Fibroblast of pulmonary artery (primary cell): ENCODE measurements at regions not wholly inside any gene's neighbourhood (a gene's known extent, or its start where the extent isn't known, plus 50 kb on each side); places are given as distances from the start of the nearest gene placed in this dataset.
A peak's percentile ranks its signal among the peaks of the same experiment; 100 is the strongest.

Source experiments
- DNase-seq: peaks from one replicate; pipeline ENCODE4 v3.0.0-alpha.2; 2010; ENCODE audit warnings: low read depth
- H3K4me3 ChIP-seq: replicated peaks from 2 replicates; pipeline ENCODE4 v1.5.1; 2011; ENCODE audit warnings: low read depth, mild to moderate bottlenecking, control low read depth, low read length, moderate library complexity
- TF ChIP-seq, protein P1 (sequence below): IDR thresholded peaks from 2 replicates; pipeline ENCODE4 v1.5.1; 2011; ENCODE audit warnings: mild to moderate bottlenecking, control low read depth, low read length, inconsistent platforms; ENCODE audit errors: missing control alignments

DNA sequence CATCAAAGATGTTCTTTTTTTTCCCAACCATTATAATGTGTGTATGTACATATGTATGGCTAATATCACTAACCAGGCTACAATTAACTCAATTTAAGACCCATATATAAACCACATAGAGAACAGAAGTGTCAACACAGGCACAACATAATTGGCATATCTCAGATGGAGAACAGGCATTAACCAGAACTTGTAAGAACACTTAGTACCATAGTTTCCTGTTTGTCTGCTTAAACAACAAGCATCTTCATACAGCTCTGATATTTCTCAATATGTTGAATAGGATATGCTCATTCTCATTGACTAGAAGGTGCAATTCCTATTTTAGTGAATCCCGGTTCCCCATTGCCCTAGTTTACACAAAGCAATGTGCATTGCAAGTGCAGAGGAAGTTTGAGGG lies 116.9 kb upstream of the EDNRB start:
- no peak for DNase-seq
- TF ChIP-seq, protein P1, sequence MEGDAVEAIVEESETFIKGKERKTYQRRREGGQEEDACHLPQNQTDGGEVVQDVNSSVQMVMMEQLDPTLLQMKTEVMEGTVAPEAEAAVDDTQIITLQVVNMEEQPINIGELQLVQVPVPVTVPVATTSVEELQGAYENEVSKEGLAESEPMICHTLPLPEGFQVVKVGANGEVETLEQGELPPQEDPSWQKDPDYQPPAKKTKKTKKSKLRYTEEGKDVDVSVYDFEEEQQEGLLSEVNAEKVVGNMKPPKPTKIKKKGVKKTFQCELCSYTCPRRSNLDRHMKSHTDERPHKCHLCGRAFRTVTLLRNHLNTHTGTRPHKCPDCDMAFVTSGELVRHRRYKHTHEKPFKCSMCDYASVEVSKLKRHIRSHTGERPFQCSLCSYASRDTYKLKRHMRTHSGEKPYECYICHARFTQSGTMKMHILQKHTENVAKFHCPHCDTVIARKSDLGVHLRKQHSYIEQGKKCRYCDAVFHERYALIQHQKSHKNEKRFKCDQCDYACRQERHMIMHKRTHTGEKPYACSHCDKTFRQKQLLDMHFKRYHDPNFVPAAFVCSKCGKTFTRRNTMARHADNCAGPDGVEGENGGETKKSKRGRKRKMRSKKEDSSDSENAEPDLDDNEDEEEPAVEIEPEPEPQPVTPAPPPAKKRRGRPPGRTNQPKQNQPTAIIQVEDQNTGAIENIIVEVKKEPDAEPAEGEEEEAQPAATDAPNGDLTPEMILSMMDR, result no peak
- H3K4me3 ChIP-seq, result no peak overlapping the region

DNA sequence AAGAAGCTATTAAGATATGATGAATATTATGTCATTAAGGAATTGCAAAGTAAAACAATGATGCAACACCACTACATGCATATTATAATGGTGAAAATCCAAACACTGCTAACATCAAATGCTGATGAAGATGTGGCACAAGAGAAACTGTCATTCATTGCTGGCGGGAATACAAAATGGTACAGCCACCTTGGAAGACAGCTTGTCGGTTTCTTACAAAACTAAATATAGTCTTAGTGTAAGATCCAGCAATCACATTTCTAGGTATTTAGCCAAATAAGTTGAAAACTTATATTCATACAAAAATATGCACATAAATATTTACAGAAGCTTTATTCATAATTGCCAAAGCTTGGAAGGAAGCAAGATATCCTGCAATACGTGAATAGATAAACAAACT lies 114.9 kb upstream of the EDNRB start:
- DNase-seq, result no peak
- TF ChIP-seq, protein P1, result no peak
- no peak overlapping the region for H3K4me3 ChIP-seq

- TF ChIP-seq, protein P1, result no peak
- no peak overlapping the region for H3K4me3 ChIP-seq
- peak; percentile 8 for DNase-seq
These were observed 113.5 kb upstream of the EDNRB start for GRCh38 chr13:78032132-78032531.

DNA sequence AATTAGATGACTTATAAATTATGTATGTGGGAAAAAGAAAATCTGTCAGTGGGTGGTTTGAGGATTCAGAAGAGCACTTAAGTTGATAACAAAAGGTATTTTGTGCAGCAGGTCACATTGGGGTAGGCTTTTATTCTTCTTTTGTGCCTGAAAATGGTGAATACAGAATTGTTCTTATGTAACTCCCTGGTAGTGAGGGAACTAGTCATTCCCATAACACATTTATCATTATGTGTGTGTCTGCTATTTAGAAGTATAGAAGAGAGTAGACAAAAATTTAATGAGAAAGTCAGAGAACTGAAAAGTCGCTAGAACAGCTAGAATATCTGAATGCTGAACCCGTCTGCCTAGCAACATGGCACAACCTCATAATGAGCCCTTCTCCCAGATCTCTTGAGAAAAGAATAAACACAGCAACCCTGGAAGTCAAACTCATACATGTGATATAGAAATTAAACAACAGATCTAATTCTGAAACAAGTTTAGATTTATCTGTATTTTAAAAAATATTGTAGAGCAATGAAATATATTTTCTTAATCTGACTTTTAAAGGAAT lies 111.8 kb upstream of the EDNRB start:
- H3K4me3 ChIP-seq, result no peak overlapping the region
- TF ChIP-seq, protein P1, result no peak
- DNase-seq, result no peak

DNA sequence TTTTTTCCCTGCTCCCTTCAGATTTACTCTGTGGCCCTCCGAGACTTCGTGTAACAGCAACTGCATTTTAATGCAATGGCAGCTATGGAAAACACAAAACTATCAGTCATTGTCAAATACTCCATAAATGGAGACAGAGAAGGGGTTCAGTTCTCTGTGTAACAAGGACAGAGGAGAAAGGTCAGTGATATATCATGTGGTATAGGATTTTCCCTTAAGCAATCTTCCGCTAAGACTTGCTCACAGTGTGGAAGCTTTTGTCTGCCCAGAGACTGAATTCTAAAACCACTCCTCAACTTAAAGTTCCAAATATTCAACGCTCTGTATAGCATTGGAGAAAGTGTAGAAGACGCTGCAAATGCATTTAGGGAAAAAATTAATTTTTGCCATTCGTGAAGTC lies 111.3 kb upstream of the EDNRB start:
- DNase-seq, result no peak
- TF ChIP-seq, protein P1, result no peak
- H3K4me3 ChIP-seq, result no peak overlapping the region

DNA sequence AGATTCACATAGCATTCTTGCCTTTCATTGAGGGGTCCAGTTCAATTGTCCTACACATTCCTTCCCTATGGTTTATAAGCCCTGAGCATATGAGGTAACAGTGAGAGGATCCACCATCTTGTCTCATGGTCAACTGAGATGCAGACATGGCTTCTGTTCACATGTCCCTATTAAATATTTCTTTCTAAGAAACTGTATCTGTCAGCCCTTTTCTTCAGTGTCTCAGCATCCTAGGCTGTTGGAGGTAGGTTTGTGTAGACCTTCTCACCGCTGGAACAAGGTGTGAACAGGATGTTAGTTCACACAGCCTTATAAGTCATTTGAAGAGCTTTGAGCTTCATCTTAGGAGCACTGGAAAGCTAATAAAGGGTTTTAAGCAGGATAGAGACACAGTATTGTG lies 110.3 kb upstream of the EDNRB start:
- TF ChIP-seq, protein P1, result no peak
- DNase-seq, result no peak
- H3K4me3 ChIP-seq, result no peak overlapping the region

GRCh38 chr13:78024996-78025395 lies 106.4 kb upstream of the EDNRB start:
- H3K4me3 ChIP-seq, result no peak overlapping the region
- peak; percentile 7 for DNase-seq
- TF ChIP-seq, protein P1, result no peak
